ENCODE measurements at regions not wholly inside any gene's neighbourhood (a gene's known extent, or its start where the extent isn't known, plus 50 kb on each side); places are given as distances from the start of the nearest gene placed in this dataset.

DNA sequence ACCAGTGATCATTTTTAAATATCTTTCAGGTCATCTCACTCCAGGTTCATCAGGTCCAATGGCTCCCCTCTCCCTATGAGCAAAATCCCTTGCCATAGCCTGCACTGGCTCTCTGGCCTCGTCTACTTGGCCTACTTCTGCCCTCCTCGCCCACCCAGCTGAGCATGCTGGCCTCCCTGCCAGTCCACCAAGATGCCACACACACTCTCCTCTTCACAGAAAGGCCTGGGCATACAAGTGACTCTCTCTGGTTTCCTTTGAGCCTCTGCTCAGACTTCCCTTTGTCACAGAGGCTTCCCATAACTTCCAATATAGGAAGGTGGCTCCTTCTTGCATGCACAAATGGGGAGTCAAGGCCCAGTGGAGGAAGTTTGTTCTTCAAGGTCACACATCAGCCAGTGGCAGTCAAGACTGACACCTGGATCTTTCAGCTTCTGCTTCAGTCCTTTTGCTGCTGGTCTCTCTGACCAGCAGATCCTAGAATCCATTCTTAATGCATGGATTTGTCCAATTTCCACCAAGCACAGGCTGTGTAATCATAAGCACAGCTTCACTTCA is 223.2 kb upstream of the HES1 start:
- TF ChIP-seq CTCF (IDR thresholded peaks at IDR 0.05) (no peak), POLR2A (IDR thresholded peaks at IDR 0.05) (no peak), POLR2AphosphoS5 (IDR thresholded peaks at IDR 0.05) (no peak)

All from prostate gland (tissue), 2 donors.